BJ (cell line): ENCODE measurements at regions not wholly inside any gene's neighbourhood (a gene's known extent, or its start where the extent isn't known, plus 50 kb on each side); places are given as distances from the start of the nearest gene placed in this dataset.
"Not testable (repeated sequence)": the region's sequence is repeated elsewhere in the genome, so short reads cannot be mapped to it uniquely, and the experiment has no call there.

Source experiments
- CTCF ChIA-PET: fragments of 350-600 bp; formaldehyde crosslinking; extraction: SDS; loops from one replicate; lab custom pipeline; 2021; ENCODE audit warnings: antibody characterized with exemption, inconsistent platforms; lab: Yijun Ruan, JAX
- POLR2A ChIA-PET: fragments of 300-600 bp; sonication (Branson Sonifier 250); formaldehyde crosslinking; extraction: SDS; loops from one replicate; lab custom pipeline; 2021; ENCODE audit warnings: antibody characterized with exemption; lab: Charles Lee
- DNase-seq: peaks from one replicate; pipeline ENCODE4 v3.0.0-alpha.2; 2011; ENCODE audit warnings: low read depth
- H3K27me3 ChIP-seq: 2 replicates; pipeline ENCODE4 v1.6.0; 2011; ENCODE audit warnings: low read length; ENCODE audit not compliant: control insufficient read depth, insufficient read depth
- H3K36me3 ChIP-seq: 2 replicates; pipeline ENCODE4 v1.5.1; 2011; ENCODE audit warnings: low read length; ENCODE audit not compliant: control insufficient read depth, insufficient read depth
- H3K4me3 ChIP-seq: 2 replicates; pipeline ENCODE4 v1.5.1; 2011; ENCODE audit warnings: low read depth, mild to moderate bottlenecking, control low read depth, low read length
- TF ChIP-seq, protein P1 (sequence below): IDR thresholded peaks from 2 replicates; pipeline ENCODE4 v1.5.1; 2011; ENCODE audit warnings: low read depth, mild to moderate bottlenecking, control low read depth, inconsistent platforms, low read length, moderate library complexity; ENCODE audit not compliant: insufficient read depth

DNA sequence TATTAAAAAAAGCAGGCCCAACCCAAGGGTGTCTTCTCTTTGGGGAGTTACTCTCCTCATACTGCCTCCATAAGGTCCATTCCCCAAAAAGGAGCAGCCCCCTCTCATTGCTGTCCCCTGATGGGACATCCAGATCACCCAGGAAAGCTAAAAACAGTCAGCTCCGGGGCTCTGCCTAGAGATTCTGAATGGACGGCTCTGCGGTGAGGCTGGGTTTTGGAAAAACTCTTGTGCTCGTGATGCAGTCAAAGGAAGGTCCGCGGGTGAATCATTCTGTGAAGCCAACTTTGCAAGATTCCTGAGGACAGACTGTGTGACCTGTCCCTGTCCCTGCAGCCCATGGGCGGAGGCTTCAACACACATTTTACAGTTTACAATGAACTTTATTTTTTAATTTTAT, 351.5 kb downstream of the TYW1 start:
- Histone ChIP-seq H3K36me3 (no peaks in the 10 kb centered on the region; the same call in 1 of the 2 replicates), H3K4me3 (no peak overlapping the region), H3K27me3 (no peaks in the 10 kb centered on the region)
- no peak for DNase-seq
- TF ChIP-seq, protein P1, sequence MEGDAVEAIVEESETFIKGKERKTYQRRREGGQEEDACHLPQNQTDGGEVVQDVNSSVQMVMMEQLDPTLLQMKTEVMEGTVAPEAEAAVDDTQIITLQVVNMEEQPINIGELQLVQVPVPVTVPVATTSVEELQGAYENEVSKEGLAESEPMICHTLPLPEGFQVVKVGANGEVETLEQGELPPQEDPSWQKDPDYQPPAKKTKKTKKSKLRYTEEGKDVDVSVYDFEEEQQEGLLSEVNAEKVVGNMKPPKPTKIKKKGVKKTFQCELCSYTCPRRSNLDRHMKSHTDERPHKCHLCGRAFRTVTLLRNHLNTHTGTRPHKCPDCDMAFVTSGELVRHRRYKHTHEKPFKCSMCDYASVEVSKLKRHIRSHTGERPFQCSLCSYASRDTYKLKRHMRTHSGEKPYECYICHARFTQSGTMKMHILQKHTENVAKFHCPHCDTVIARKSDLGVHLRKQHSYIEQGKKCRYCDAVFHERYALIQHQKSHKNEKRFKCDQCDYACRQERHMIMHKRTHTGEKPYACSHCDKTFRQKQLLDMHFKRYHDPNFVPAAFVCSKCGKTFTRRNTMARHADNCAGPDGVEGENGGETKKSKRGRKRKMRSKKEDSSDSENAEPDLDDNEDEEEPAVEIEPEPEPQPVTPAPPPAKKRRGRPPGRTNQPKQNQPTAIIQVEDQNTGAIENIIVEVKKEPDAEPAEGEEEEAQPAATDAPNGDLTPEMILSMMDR = no peak
- POLR2A ChIA-PET = no interaction called here
- CTCF ChIA-PET = interaction anchor here (0.5 kb wide), 1 partner anchor 30 kb away, joined by 3 read pairs; no protein-coding TSS in a partner anchor

DNA sequence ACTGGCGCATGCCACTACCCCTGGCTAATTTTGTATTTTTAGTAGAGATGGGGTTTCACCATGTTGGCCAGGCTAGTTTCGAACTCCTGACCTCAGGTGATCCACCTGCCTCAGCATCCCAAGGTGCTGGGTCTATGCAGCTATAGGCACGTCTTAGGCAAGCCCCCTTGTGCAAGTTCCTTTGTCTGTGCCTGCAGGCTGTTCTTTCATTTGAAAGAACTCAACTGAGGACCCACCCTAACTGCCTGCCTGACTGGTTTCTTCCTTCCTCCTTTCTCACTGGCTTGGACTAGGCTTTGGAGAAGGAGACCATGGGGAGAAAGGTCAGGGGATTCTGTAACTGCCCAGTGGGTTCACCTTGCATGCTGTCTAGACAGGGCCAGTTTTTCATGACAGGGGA, 361.0 kb downstream of the TYW1 start:
- CTCF ChIA-PET = interaction anchor here (1.0 kb wide), 1 partner anchor 14 kb away, joined by 3 read pairs; no protein-coding TSS in a partner anchor
- H3K4me3 ChIP-seq, POLR2A ChIA-PET, H3K36me3 ChIP-seq, DNase-seq, H3K27me3 ChIP-seq: not testable (repeated sequence)

DNA sequence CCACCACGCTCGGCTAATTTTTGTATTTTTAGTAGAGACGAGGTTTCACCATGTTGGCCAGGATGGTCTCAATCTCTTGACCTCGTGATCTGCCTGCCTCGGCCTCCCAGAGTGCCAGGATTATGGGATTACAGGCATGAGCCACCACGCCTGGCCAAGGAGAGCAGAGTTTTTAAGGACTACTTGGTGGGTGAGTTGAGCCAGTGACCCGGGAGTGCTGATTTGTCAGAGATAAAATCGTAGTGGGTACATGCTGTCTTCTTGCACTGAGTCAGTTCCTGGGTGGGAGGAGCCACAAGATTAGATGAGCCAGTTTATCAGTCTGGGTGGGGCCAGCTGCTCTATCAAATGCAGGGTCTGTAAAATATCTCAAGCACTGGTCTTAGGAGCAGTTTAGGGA, 361.7 kb downstream of the TYW1 start:
- DNase-seq, CTCF ChIA-PET, H3K27me3 ChIP-seq, H3K36me3 ChIP-seq, H3K4me3 ChIP-seq, POLR2A ChIA-PET: not testable (repeated sequence)

DNA sequence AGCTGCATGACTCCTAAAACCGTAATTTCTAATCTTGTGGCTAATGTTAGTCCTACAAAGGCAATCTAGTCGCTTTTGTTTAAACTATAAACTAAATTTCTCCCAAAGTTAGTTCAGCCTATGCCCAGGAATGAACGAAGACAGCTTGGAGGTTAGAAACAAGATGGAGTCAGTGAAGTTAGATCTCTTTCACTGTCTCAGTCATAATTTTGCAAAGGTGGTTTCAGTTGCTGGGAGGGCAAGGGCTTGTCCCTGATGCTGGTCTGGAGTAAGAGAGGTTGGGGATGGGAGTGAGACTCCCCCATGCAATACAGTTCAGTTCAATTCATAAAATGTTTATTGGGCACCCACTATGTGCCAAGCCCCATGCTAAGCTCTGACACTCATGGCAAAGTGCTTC, 362.1 kb downstream of the TYW1 start:
- DNase-seq, H3K4me3 ChIP-seq, H3K36me3 ChIP-seq, H3K27me3 ChIP-seq, POLR2A ChIA-PET: not testable (repeated sequence)
- CTCF ChIA-PET = interaction anchor here (0.9 kb wide), 1 partner anchor 12 kb away, joined by 3 read pairs; no protein-coding TSS in a partner anchor

DNA sequence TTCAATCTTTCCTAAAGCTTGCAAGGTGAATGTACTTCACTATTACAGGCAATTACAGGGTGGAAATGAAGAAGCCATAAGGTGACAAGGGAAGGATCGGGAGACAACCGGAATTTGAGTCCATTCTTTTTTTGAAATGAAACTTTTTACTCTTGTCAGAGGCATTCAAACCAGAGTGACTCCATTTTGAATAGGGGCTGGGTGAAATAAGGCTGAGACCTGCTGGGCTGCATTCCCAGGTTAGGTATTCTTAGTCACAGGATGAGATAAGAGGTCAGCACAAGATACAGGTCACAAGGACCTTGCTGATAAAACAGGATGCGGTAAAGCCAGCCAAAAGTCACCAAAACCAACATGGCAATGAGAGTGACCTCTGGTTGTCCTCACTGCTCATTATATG, 363.3 kb downstream of the TYW1 start:
- CTCF ChIA-PET = interaction anchor here (1.8 kb wide), 1 partner anchor 12 kb away, joined by 8 read pairs; no protein-coding TSS in a partner anchor
- TF ChIP-seq, protein P1 = no peak
- H3K27me3 ChIP-seq = no peaks in the 10 kb centered on the region
- H3K36me3 ChIP-seq = no peaks in the 10 kb centered on the region
- H3K4me3 ChIP-seq = no peak overlapping the region
- DNase-seq = no peak
- POLR2A ChIA-PET = no interaction called here

DNA sequence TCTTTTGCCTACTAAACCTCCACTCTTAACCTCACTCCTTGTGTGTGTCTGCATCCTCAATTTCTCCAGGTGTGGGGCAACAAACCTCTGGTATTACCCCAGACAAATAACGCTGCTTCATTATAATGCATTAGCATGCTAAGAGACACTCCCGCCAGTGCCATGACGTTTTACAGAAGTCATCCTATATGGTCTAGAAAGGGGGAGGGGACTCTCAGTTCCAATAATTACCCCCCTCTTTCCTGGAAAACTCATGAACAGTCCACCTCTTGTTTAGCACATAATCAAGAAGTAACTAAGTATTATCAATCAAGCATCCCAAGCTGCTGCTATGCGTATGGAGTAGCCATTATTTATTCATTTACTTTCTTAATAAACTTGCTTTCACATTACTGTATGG, 364.5 kb downstream of the TYW1 start:
- TF ChIP-seq, protein P1 = no peak

DNA sequence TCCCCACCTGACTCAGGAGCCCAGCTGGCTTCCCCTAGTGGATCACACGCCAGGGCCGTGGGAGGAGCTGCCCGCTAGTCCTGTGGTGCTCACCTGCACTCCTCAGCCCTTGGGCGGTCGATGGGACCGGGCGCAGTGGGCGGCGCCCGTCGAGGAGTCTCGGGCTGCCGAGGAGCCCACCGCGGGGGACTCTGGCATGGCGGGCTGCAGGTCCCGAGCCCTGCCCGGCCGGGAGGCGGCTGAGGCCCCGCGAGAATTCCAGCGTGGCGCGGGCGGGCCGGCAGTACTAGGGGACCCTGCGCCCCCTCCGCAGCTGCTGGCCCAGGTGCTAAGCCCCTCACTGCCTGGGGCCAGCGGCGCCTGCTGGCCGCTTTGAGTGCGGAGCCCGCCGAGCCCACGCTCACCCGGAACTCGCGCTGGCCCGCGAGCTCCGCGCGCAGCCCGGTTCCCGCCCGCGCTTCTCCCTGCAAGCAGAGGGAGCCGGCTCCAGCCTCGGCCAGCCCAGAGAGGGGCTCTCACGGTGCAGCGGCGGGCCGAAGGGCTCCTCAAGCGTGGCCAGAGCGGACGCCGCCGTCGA, 367.9 kb downstream of the TYW1 start:
- Histone ChIP-seq H3K27me3 (no peaks in the 10 kb centered on the region), H3K36me3 (no peaks in the 10 kb centered on the region), H3K4me3 (no peak overlapping the region)
- ChIA-PET POLR2A (no interaction called here), CTCF (interaction anchor here (0.8 kb wide), 1 partner anchor 15 kb away, joined by 3 read pairs; no protein-coding TSS in a partner anchor)
- DNase-seq = no peak
- TF ChIP-seq, protein P1 = no peak

More for the DNA sequence above, 364.5 kb downstream of the TYW1 start:
- no peak for DNase-seq
- CTCF ChIA-PET = interaction anchor here (1.8 kb wide), 1 partner anchor 10 kb away, joined by 8 read pairs; no protein-coding TSS in a partner anchor
- H3K27me3 ChIP-seq = no peaks in the 10 kb centered on the region
- H3K4me3 ChIP-seq = no peak overlapping the region
- POLR2A ChIA-PET = no interaction called here
- no peaks in the 10 kb centered on the region for H3K36me3 ChIP-seq
